ENCODE measurements at regions not wholly inside any gene's neighbourhood (a gene's known extent, or its start where the extent isn't known, plus 50 kb on each side); places are given as distances from the start of the nearest gene placed in this dataset.
"Not testable (repeated sequence)": the region's sequence is repeated elsewhere in the genome, so short reads cannot be mapped to it uniquely, and the experiment has no call there.

- FAIRE-seq = no peak
Observed at GRCh38 chr10:31192475-31192874, 126.5 kb upstream of the ZEB1 start.

GRCh38 chr10:31194986-31195385 is 124.0 kb upstream of the ZEB1 start:
- no peak for FAIRE-seq

GRCh38 chr10:31197886-31198285 is 121.1 kb upstream of the ZEB1 start:
- no peak for FAIRE-seq

- FAIRE-seq = no peak
Observed at GRCh38 chr10:31204090-31204489, 114.9 kb upstream of the ZEB1 start.

- FAIRE-seq = no peak
Observed at GRCh38 chr10:31207636-31208035, 111.4 kb upstream of the ZEB1 start.

- FAIRE-seq = no peak
Observed at GRCh38 chr10:31209478-31209877, 109.5 kb upstream of the ZEB1 start.

- no peak for FAIRE-seq
Observed at GRCh38 chr10:31210190-31210589, 108.8 kb upstream of the ZEB1 start.

- FAIRE-seq = no peak
Observed at GRCh38 chr10:31213959-31214358, 105.1 kb upstream of the ZEB1 start.

- no peak for FAIRE-seq
Observed at GRCh38 chr10:31215052-31215451, 104.0 kb upstream of the ZEB1 start.

GRCh38 chr10:31219306-31219705 is 99.7 kb upstream of the ZEB1 start:
- no peak for FAIRE-seq

- FAIRE-seq = not testable (repeated sequence)
Observed at GRCh38 chr10:31228780-31229179, 90.2 kb upstream of the ZEB1 start.

- no peak for FAIRE-seq
Observed at GRCh38 chr10:31239961-31240360, 79.1 kb upstream of the ZEB1 start.

- no peak for FAIRE-seq
Observed at GRCh38 chr10:31242902-31243301, 76.1 kb upstream of the ZEB1 start.

- not testable (repeated sequence) for FAIRE-seq
Observed at GRCh38 chr10:31251118-31251517, 67.9 kb upstream of the ZEB1 start.

GRCh38 chr10:31253237-31253636 is 65.8 kb upstream of the ZEB1 start:
- no peak for FAIRE-seq

- FAIRE-seq = no peak
Observed at GRCh38 chr10:31261511-31262311, 57.3 kb upstream of the ZEB1 start.

- no peak for FAIRE-seq
Observed at GRCh38 chr10:31262672-31263071, 56.3 kb upstream of the ZEB1 start.

- FAIRE-seq = no peak
Observed at GRCh38 chr10:31263903-31264302, 55.1 kb upstream of the ZEB1 start.

GRCh38 chr10:31268444-31269303 is 50.3 kb upstream of the ZEB1 start:
- FAIRE-seq = no peak

All from A204.1 (cell line).